H1 (cell line): ENCODE measurements at regions not wholly inside any gene's neighbourhood (a gene's known extent, or its start where the extent isn't known, plus 50 kb on each side); places are given as distances from the start of the nearest gene placed in this dataset.

ENCODE experiments used
- CHD1 ChIP-seq: IDR thresholded peaks from 2 replicates; pipeline ENCODE4 v1.6.1; 2012; ENCODE audit warnings: low read depth, low read length, improper control_type of control experiment
- EGR1 ChIP-seq: IDR thresholded peaks from 2 replicates; pipeline ENCODE4 v1.6.1; 2011; ENCODE audit warnings: low read depth, low read length, borderline replicate concordance

GRCh38 chr5:4188704-4189103, 593.1 kb downstream of the IRX1 start:
- TF ChIP-seq EGR1 (no peak), CHD1 (no peak)
